DOHH2 (cell line): ENCODE measurements at regions not wholly inside any gene's neighbourhood (a gene's known extent, or its start where the extent isn't known, plus 50 kb on each side); places are given as distances from the start of the nearest gene placed in this dataset.

Experiments
- H3F3A ChIP-seq: fragments of 200-600 bp; sonication (generic), shearing (Covaris generic); 2 replicates; pipeline ENCODE4 v1.6.0; 2016; ENCODE audit warnings: antibody characterized with exemption, mild to moderate bottlenecking; ENCODE audit not compliant: control insufficient read depth, insufficient read depth
- H3K27ac ChIP-seq: fragments of 200-600 bp; sonication (generic); 2 replicates; pipeline ENCODE4 v1.5.1; 2014; ENCODE audit warnings: low read depth, mild to moderate bottlenecking, low read length, moderate library complexity
- H3K27me3 ChIP-seq: fragments of 200-600 bp; sonication (generic); 2 replicates; pipeline ENCODE4 v1.6.1; 2014; ENCODE audit warnings: mild to moderate bottlenecking, low read length, mixed read lengths; ENCODE audit not compliant: control insufficient read depth
- H3K36me3 ChIP-seq: fragments of 200-600 bp; sonication (generic); 2 replicates; pipeline ENCODE4 v1.6.1; 2014; ENCODE audit warnings: mild to moderate bottlenecking, low read length, moderate library complexity, mixed read lengths; ENCODE audit not compliant: control insufficient read depth
- H3K4me1 ChIP-seq: fragments of 200-600 bp; sonication (generic); 2 replicates; pipeline ENCODE4 v1.6.1; 2014; ENCODE audit warnings: mild to moderate bottlenecking, low read length, mixed read lengths; ENCODE audit not compliant: control insufficient read depth
- H3K4me2 ChIP-seq: fragments of 200-600 bp; sonication (generic); 2 replicates; pipeline ENCODE4 v1.6.0; 2014; ENCODE audit warnings: mild to moderate bottlenecking, low read length, moderate library complexity
- H3K4me3 ChIP-seq: fragments of 200-600 bp; sonication (generic); 2 replicates; pipeline ENCODE4 v1.5.1; 2014; ENCODE audit warnings: mild to moderate bottlenecking, low read length, mixed read lengths
- H3K79me2 ChIP-seq: fragments of 200-600 bp; sonication (generic); 2 replicates; pipeline ENCODE4 v1.6.1; 2014; ENCODE audit warnings: mild to moderate bottlenecking, low read length, mixed read lengths; ENCODE audit not compliant: control insufficient read depth
- H3K9me2 ChIP-seq: fragments of 200-600 bp; sonication (generic); replicated peaks from 2 replicates; pipeline ENCODE4 v1.6.1; 2014; ENCODE audit warnings: mild to moderate bottlenecking, low read length, mixed read lengths; ENCODE audit not compliant: control insufficient read depth
- H3K9me3 ChIP-seq: fragments of 200-600 bp; sonication (generic); 2 replicates; pipeline ENCODE4 v1.6.1; 2014; ENCODE audit warnings: antibody characterized with exemption, low read length, mixed read lengths; ENCODE audit not compliant: control insufficient read depth, insufficient read depth
- H4K20me1 ChIP-seq: fragments of 200-600 bp; sonication (generic); 2 replicates; pipeline ENCODE4 v1.6.0; 2014; ENCODE audit warnings: low read depth, mild to moderate bottlenecking, antibody characterized with exemption, low read length, moderate library complexity; ENCODE audit not compliant: control insufficient read depth, insufficient read depth
- CTCF ChIP-seq: fragments of 200-600 bp; sonication (generic); IDR thresholded peaks from one replicate; pipeline ENCODE4 v1.5.1; 2014; ENCODE audit warnings: antibody characterized with exemption, mild to moderate bottlenecking, low read depth, low read length; ENCODE audit not compliant: poor library complexity, severe bottlenecking
- EZH2phosphoT487 ChIP-seq: fragments of 200-600 bp; sonication (generic); IDR thresholded peaks from 2 replicates; pipeline ENCODE4 v1.6.1; 2017; ENCODE audit warnings: borderline replicate concordance, mild to moderate bottlenecking, antibody characterized with exemption, low read length, moderate library complexity, mixed read lengths

- H3K79me2 ChIP-seq = no peaks in the 10 kb centered on the region
- H3K36me3 ChIP-seq = no peaks in the 10 kb centered on the region
- no peak for TF ChIP-seq EZH2phosphoT487
- no peak for TF ChIP-seq CTCF
- no peaks in the 10 kb centered on the region for H3K4me1 ChIP-seq
- no peaks in the 10 kb centered on the region for H3K9me3 ChIP-seq
- no peak overlapping the region for H3K4me3 ChIP-seq
- H3K27me3 ChIP-seq = no peaks in the 10 kb centered on the region; the same call in 1 of the 2 replicates
- no peak overlapping the region for H3K4me2 ChIP-seq
- no peaks in the 10 kb centered on the region for H3F3A ChIP-seq
- no peaks in the 10 kb centered on the region for H4K20me1 ChIP-seq
- H3K27ac ChIP-seq = no peak overlapping the region
- no peaks in the 10 kb centered on the region for H3K9me2 ChIP-seq
Measured at GRCh38 chr10:71152043-71152442, 60.3 kb upstream of the UNC5B start.

- H3K4me3 ChIP-seq = no peak overlapping the region
- TF ChIP-seq CTCF (no peak), EZH2phosphoT487 (no peak)
- no peak overlapping the region for H3K27ac ChIP-seq
Measured at GRCh38 chr10:71156436-71156835, 55.9 kb upstream of the UNC5B start.

GRCh38 chr10:71157435-71157834, 54.9 kb upstream of the UNC5B start:
- no peaks in the 10 kb centered on the region for H3K36me3 ChIP-seq
- H3K79me2 ChIP-seq = no peaks in the 10 kb centered on the region
- no peak overlapping the region for H3K4me3 ChIP-seq
- H4K20me1 ChIP-seq = no peaks in the 10 kb centered on the region
- H3F3A ChIP-seq = no peaks in the 10 kb centered on the region
- no peaks in the 10 kb centered on the region for H3K9me2 ChIP-seq
- no peaks in the 10 kb centered on the region for H3K27me3 ChIP-seq
- TF ChIP-seq CTCF = no peak
- TF ChIP-seq EZH2phosphoT487 = no peak
- H3K9me3 ChIP-seq = no peaks in the 10 kb centered on the region
- H3K27ac ChIP-seq = no peak overlapping the region
- no peak overlapping the region for H3K4me2 ChIP-seq
- H3K4me1 ChIP-seq = no peaks in the 10 kb centered on the region

More at GRCh38 chr10:71156436-71156835, 55.9 kb upstream of the UNC5B start:
- Histone ChIP-seq H3K79me2 (no peaks in the 10 kb centered on the region), H3K9me2 (no peaks in the 10 kb centered on the region), H3F3A (no peaks in the 10 kb centered on the region), H3K4me1 (no peaks in the 10 kb centered on the region), H3K36me3 (no peaks in the 10 kb centered on the region), H3K27me3 (no peaks in the 10 kb centered on the region), H4K20me1 (no peaks in the 10 kb centered on the region), H3K4me2 (no peak overlapping the region), H3K9me3 (no peaks in the 10 kb centered on the region)

- no peaks in the 10 kb centered on the region for H3F3A ChIP-seq
- H4K20me1 ChIP-seq = no peaks in the 10 kb centered on the region
- H3K27me3 ChIP-seq = no peaks in the 10 kb centered on the region
- no peak overlapping the region for H3K4me3 ChIP-seq
- H3K4me1 ChIP-seq = no peaks in the 10 kb centered on the region
- no peaks in the 10 kb centered on the region for H3K36me3 ChIP-seq
- no peak overlapping the region for H3K4me2 ChIP-seq
- no peaks in the 10 kb centered on the region for H3K9me3 ChIP-seq
- no peak overlapping the region for H3K27ac ChIP-seq
- TF ChIP-seq EZH2phosphoT487 (no peak), CTCF (no peak)
- no peaks in the 10 kb centered on the region for H3K79me2 ChIP-seq
- H3K9me2 ChIP-seq = no peaks in the 10 kb centered on the region
Measured at GRCh38 chr10:71158251-71158650, 54.1 kb upstream of the UNC5B start.
